Activated CD4-positive, alpha-beta T cell treated with anti-CD3 and anti-CD28 coated beads for 24 hours (primary cell): ENCODE measurements at regions not wholly inside any gene's neighbourhood (a gene's known extent, or its start where the extent isn't known, plus 50 kb on each side); places are given as distances from the start of the nearest gene placed in this dataset.
"Not testable (repeated sequence)": the region's sequence is repeated elsewhere in the genome, so short reads cannot be mapped to it uniquely, and the experiment has no call there.

Source experiments
- DNase-seq, 2 donors: peaks; one replicate each; pipeline ENCODE4 v3.0.0-alpha.2; 2020; ENCODE audit warnings: low read depth in 2 of 2

GRCh38 chr13:65387743-65388347 is 1842.3 kb downstream of the PCDH9 start:
- DNase-seq: no peak

- DNase-seq: no peak
These were observed 1851.1 kb downstream of the PCDH9 start for GRCh38 chr13:65378943-65379519.

GRCh38 chr13:65378484-65378883 is 1851.7 kb downstream of the PCDH9 start:
- no peak for DNase-seq

- DNase-seq: no peak
These were observed 1861.3 kb downstream of the PCDH9 start for GRCh38 chr13:65368832-65369231.

GRCh38 chr13:65353951-65354350 is 1876.2 kb downstream of the PCDH9 start:
- no peak for DNase-seq

- DNase-seq: not testable (repeated sequence)
These were observed 1877.0 kb downstream of the PCDH9 start for GRCh38 chr13:65353150-65353549.

- DNase-seq: no peak
These were observed 1882.6 kb downstream of the PCDH9 start for GRCh38 chr13:65347420-65348030.

- no peak for DNase-seq
These were observed 1886.1 kb downstream of the PCDH9 start for GRCh38 chr13:65343898-65344663.

- DNase-seq: no peak
These were observed 1887.4 kb downstream of the PCDH9 start for GRCh38 chr13:65342541-65343337.

- DNase-seq: no peak
These were observed 1890.9 kb downstream of the PCDH9 start for GRCh38 chr13:65339241-65339640.

GRCh38 chr13:65336916-65337315 is 1893.2 kb downstream of the PCDH9 start:
- no peak for DNase-seq

GRCh38 chr13:65336087-65336749 is 1893.9 kb downstream of the PCDH9 start:
- DNase-seq: no peak

- DNase-seq: no peak
These were observed 1899.4 kb downstream of the PCDH9 start for GRCh38 chr13:65330691-65331090.

- no peak for DNase-seq
These were observed 1899.8 kb downstream of the PCDH9 start for GRCh38 chr13:65330287-65330686.

- not testable (repeated sequence) for DNase-seq
These were observed 1906.9 kb downstream of the PCDH9 start for GRCh38 chr13:65323192-65323591.

- not testable (repeated sequence) for DNase-seq
These were observed 1908.7 kb downstream of the PCDH9 start for GRCh38 chr13:65321423-65321822.

GRCh38 chr13:65314008-65314407 is 1916.1 kb downstream of the PCDH9 start:
- DNase-seq: no peak

GRCh38 chr13:65310663-65311328 is 1919.3 kb downstream of the PCDH9 start:
- DNase-seq: no peak

- no peak for DNase-seq
These were observed 1920.2 kb downstream of the PCDH9 start for GRCh38 chr13:65309906-65310305.

- not testable (repeated sequence) for DNase-seq
These were observed 1921.4 kb downstream of the PCDH9 start for GRCh38 chr13:65308729-65309128.

- no peak for DNase-seq
These were observed 1923.1 kb downstream of the PCDH9 start for GRCh38 chr13:65307056-65307455.
